ENCODE measurements at regions not wholly inside any gene's neighbourhood (a gene's known extent, or its start where the extent isn't known, plus 50 kb on each side); places are given as distances from the start of the nearest gene placed in this dataset.

GRCh38 chr3:21357241-21357640 is 393.8 kb downstream of the ZNF385D start:
- Histone ChIP-seq H3K4me1 (ENCODE audit: insufficient read depth, low read length, poor library complexity, severe bottlenecking) (no peaks in the 10 kb centered on the region), H3K27me3 (replicated peaks; ENCODE audit: insufficient read depth, low read depth, low read length, poor library complexity) (no peaks in the 10 kb centered on the region), H3K9me3 (ENCODE audit: low read depth, low read length, poor library complexity, severe bottlenecking) (peaks cover 49% of the 10 kb centered on the region), H3K4me3 (ENCODE audit: low read depth, low read length, poor library complexity, severe bottlenecking) (no peak overlapping the region), H3K36me3 (ENCODE audit: insufficient read depth, low read length, poor library complexity, severe bottlenecking) (no peaks in the 10 kb centered on the region), H3K27ac (ENCODE audit: low read depth, low read length, poor library complexity, severe bottlenecking) (no peak overlapping the region)
- TF ChIP-seq EZH2 (IDR thresholded peaks at IDR 0.05; ENCODE audit: borderline replicate concordance, low read depth, low read length, poor library complexity, severe bottlenecking) (no peak), CTCF (conservative IDR thresholded peaks at IDR 0.05; ENCODE audit: low read depth, low read length) (no peak)
- BruUV-seq (replicated peaks), result no TSS peak
- intact Hi-C loops (cut with micrococcal nuclease; ENCODE audit: unreplicated experiment), result no loop called here
- CTCF ChIA-PET, result no interaction called here
- POLR2A ChIA-PET (ENCODE audit: low non-redundant PET), result no interaction called here
- no peak for DNase-seq (ENCODE audit: low spot score)

- Histone ChIP-seq H3K36me3 (ENCODE audit: insufficient read depth, low read length, poor library complexity, severe bottlenecking) (no peaks in the 10 kb centered on the region), H3K9me3 (ENCODE audit: low read depth, low read length, poor library complexity, severe bottlenecking) (peaks cover 42% of the 10 kb centered on the region), H3K4me1 (ENCODE audit: insufficient read depth, low read length, poor library complexity, severe bottlenecking) (no peaks in the 10 kb centered on the region), H3K27me3 (replicated peaks; ENCODE audit: insufficient read depth, low read depth, low read length, poor library complexity) (no peaks in the 10 kb centered on the region), H3K4me3 (ENCODE audit: low read depth, low read length, poor library complexity, severe bottlenecking) (no peak overlapping the region), H3K27ac (ENCODE audit: low read depth, low read length, poor library complexity, severe bottlenecking) (no peak overlapping the region)
- POLR2A ChIA-PET (ENCODE audit: low non-redundant PET), result no interaction called here
- no peak for DNase-seq (ENCODE audit: low spot score)
- no TSS peak for BruUV-seq (replicated peaks)
- intact Hi-C loops (cut with micrococcal nuclease; ENCODE audit: unreplicated experiment), result no loop called here
- no peak for TF ChIP-seq EZH2 (IDR thresholded peaks at IDR 0.05; ENCODE audit: borderline replicate concordance, low read depth, low read length, poor library complexity, severe bottlenecking)
- TF ChIP-seq CTCF (conservative IDR thresholded peaks at IDR 0.05; ENCODE audit: low read depth, low read length), result no peak
- CTCF ChIA-PET, result no interaction called here
These were observed 394.6 kb downstream of the ZNF385D start for GRCh38 chr3:21356402-21356801.

GRCh38 chr3:21345382-21345976 is 405.5 kb downstream of the ZNF385D start:
- TF ChIP-seq CTCF (conservative IDR thresholded peaks at IDR 0.05; ENCODE audit: low read depth, low read length), result no peak
- no peak for TF ChIP-seq EZH2 (IDR thresholded peaks at IDR 0.05; ENCODE audit: borderline replicate concordance, low read depth, low read length, poor library complexity, severe bottlenecking)

More at GRCh38 chr3:21345382-21345976, 405.5 kb downstream of the ZNF385D start:
- Histone ChIP-seq H3K27me3 (replicated peaks; ENCODE audit: insufficient read depth, low read depth, low read length, poor library complexity) (no peaks in the 10 kb centered on the region), H3K4me3 (ENCODE audit: low read depth, low read length, poor library complexity, severe bottlenecking) (no peak overlapping the region), H3K4me1 (ENCODE audit: insufficient read depth, low read length, poor library complexity, severe bottlenecking) (no peaks in the 10 kb centered on the region), H3K27ac (ENCODE audit: low read depth, low read length, poor library complexity, severe bottlenecking) (no peak overlapping the region), H3K36me3 (ENCODE audit: insufficient read depth, low read length, poor library complexity, severe bottlenecking) (no peaks in the 10 kb centered on the region), H3K9me3 (ENCODE audit: low read depth, low read length, poor library complexity, severe bottlenecking) (peaks cover 41% of the 10 kb centered on the region)
- intact Hi-C loops (cut with micrococcal nuclease; ENCODE audit: unreplicated experiment), result no loop called here
- ChIA-PET POLR2A (ENCODE audit: low non-redundant PET) (no interaction called here), CTCF (no interaction called here)
- no peak for DNase-seq (ENCODE audit: low spot score)
- BruUV-seq (replicated peaks), result no TSS peak

All from A673 (cell line).